GM12878 (cell line): ENCODE measurements at regions not wholly inside any gene's neighbourhood (a gene's known extent, or its start where the extent isn't known, plus 50 kb on each side); places are given as distances from the start of the nearest gene placed in this dataset.

Experiments
- ATAC-seq: fragments of 200-7000 bp; cut with Tn5 transposase; 3 replicates; pipeline ENCODE4 v1.9.1; 2020; ENCODE audit warnings: mild to moderate bottlenecking, moderate library complexity
- BruUV-seq: library from RNA; stranded (reverse); fragments of 400-500 nt; replicated peaks from 2 replicates; lab custom pipeline; 2021; lab: Mats Ljungman, UMichigan
- CTCF ChIA-PET: fragments of 300-600 bp; sonication (Branson Sonifier 250); formaldehyde crosslinking; extraction: SDS; loops from one replicate; lab custom pipeline; 2021; ENCODE audit warnings: inconsistent platforms; lab: Yijun Ruan, JAX
- POLR2A ChIA-PET: fragments of 350-600 bp; formaldehyde crosslinking; extraction: SDS; loops from one replicate; lab custom pipeline; 2021; ENCODE audit warnings: inconsistent platforms; lab: Charles Lee
- RAD21 ChIA-PET: fragments of 300-600 bp; sonication (Branson Sonifier 250); formaldehyde crosslinking; loops from one replicate; lab custom pipeline; 2023; ENCODE audit warnings: antibody characterized with exemption; ENCODE audit not compliant: unreplicated experiment; lab: Charles Lee
- SMC1A ChIA-PET: fragments of 300-600 bp; sonication (Branson Sonifier 250); formaldehyde crosslinking; loops from one replicate; lab custom pipeline; 2023; ENCODE audit not compliant: unreplicated experiment, uncharacterized antibody; lab: Charles Lee
- DNase-seq: peaks from one replicate; pipeline ENCODE4 v3.0.0-alpha.2; 2011; ENCODE audit warnings: low read depth, low spot score
- FAIRE-seq: peaks from 3 replicates; lab custom pipeline; 2011; peaks lifted over from hg19 to GRCh38; lab: Jason Lieb, UNC
- H2AFZ ChIP-seq: 2 replicates; pipeline ENCODE4 v1.6.0; 2011; ENCODE audit warnings: low read depth, low read length, control low read depth; ENCODE audit not compliant: control insufficient read depth
- H3K27ac ChIP-seq: 2 replicates; pipeline ENCODE4 v1.5.1; 2011; ENCODE audit warnings: control low read depth; ENCODE audit not compliant: control insufficient read depth, insufficient read depth
- H3K27me3 ChIP-seq, 2 experiments: replicated peaks in 1 of 2; 2 replicates each; pipeline versions ENCODE4 v1.6.0 to v1.6.1; 2011; ENCODE audit warnings: low read length in 1 of 2; ENCODE audit not compliant: control insufficient read depth in 2 of 2, insufficient read depth in 2 of 2
- H3K36me3 ChIP-seq, 2 experiments: 2 replicates each; pipeline ENCODE4 v1.5.1; 2011; ENCODE audit warnings: low read length in 1 of 2; ENCODE audit not compliant: control insufficient read depth in 2 of 2, insufficient read depth in 2 of 2
- H3K4me1 ChIP-seq: 2 replicates; pipeline ENCODE4 v1.6.1; 2011; ENCODE audit warnings: mild to moderate bottlenecking, low read length, moderate library complexity, mixed read lengths; ENCODE audit not compliant: control insufficient read depth, insufficient read depth
- H3K4me2 ChIP-seq: 2 replicates; pipeline ENCODE4 v1.6.0; 2011; ENCODE audit warnings: control low read depth; ENCODE audit not compliant: control insufficient read depth, insufficient read depth
- H3K4me3 ChIP-seq: fragments of 200-600 bp; sonication (generic); 2 replicates; pipeline ENCODE4 v1.5.1; 2016
- H3K79me2 ChIP-seq: 2 replicates; pipeline ENCODE4 v1.6.0; 2011; ENCODE audit warnings: low read length; ENCODE audit not compliant: control insufficient read depth, insufficient read depth
- H3K9ac ChIP-seq: 2 replicates; pipeline ENCODE4 v1.8.0; 2011; ENCODE audit warnings: low read length, control low read depth, mixed read lengths; ENCODE audit not compliant: control insufficient read depth, insufficient read depth
- H3K9me3 ChIP-seq: replicated peaks from 3 replicates; pipeline ENCODE4 v1.5.1; 2011; ENCODE audit warnings: mild to moderate bottlenecking, low read length; ENCODE audit not compliant: control insufficient read depth, insufficient read depth
- H4K20me1 ChIP-seq: 2 replicates; pipeline ENCODE4 v1.6.0; 2011; ENCODE audit not compliant: control insufficient read depth, insufficient read depth
- BHLHE40 ChIP-seq, 2 experiments: fragments of 450-650 bp in 1 of 2; IDR thresholded peaks; 2 replicates each; pipeline ENCODE4 v1.6.1; 2011 to 2017; ENCODE audit warnings: low read depth in 2 of 2, borderline replicate concordance in 1 of 2, improper control_type of control experiment in 1 of 2, low read length in 1 of 2, mild to moderate bottlenecking in 1 of 2
- BRCA1 ChIP-seq: IDR thresholded peaks from 2 replicates; pipeline ENCODE4 v1.6.1; 2011; ENCODE audit warnings: low read depth, low read length, improper control_type of control experiment
- CBFB ChIP-seq: IDR thresholded peaks from 2 replicates; pipeline ENCODE4 v1.6.1; 2016; ENCODE audit warnings: antibody characterized with exemption, low read depth
- FOS ChIP-seq: IDR thresholded peaks from 3 replicates; pipeline ENCODE4 v1.6.1; 2011; ENCODE audit warnings: borderline replicate concordance; ENCODE audit not compliant: insufficient read length; ENCODE audit errors: extremely low read depth
- GATAD2B ChIP-seq: fragments of 450-650 bp; conservative IDR thresholded peaks from 2 replicates; pipeline ENCODE4 v1.6.1; 2017; ENCODE audit warnings: low read depth, mild to moderate bottlenecking, moderate library complexity
- MEF2B ChIP-seq: fragments of 450-650 bp; IDR thresholded peaks from 2 replicates; pipeline ENCODE4 v1.6.1; 2018; ENCODE audit warnings: mild to moderate bottlenecking, moderate library complexity; ENCODE audit not compliant: partially characterized antibody, poor library complexity, severe bottlenecking
- SMAD5 ChIP-seq: IDR thresholded peaks from 2 replicates; pipeline ENCODE4 v1.6.1; 2016; ENCODE audit warnings: antibody characterized with exemption, low read depth
- SMARCA5 ChIP-seq: fragments of 450-650 bp; IDR thresholded peaks from 2 replicates; pipeline ENCODE4 v1.6.1; 2017; ENCODE audit warnings: mild to moderate bottlenecking
- SP1 ChIP-seq: IDR thresholded peaks from one replicate; pipeline ENCODE4 v1.6.1; 2011; ENCODE audit warnings: low read depth, low read length
- TBL1XR1 ChIP-seq: IDR thresholded peaks from 2 replicates; pipeline ENCODE4 v1.6.1; 2012; ENCODE audit warnings: low read depth, low read length, improper control_type of control experiment
- WGBS: methylation state at CpG from one replicate; pipeline ENCODE4 v1.1.6; 2016; ENCODE audit warnings: low lambda C conversion rate; ENCODE audit not compliant: insufficient replicate concordance, insufficient coverage; ENCODE audit errors: missing lambda C conversion rate; 5-methylcytosine and 5-hydroxymethylcytosine counted together
- in situ Hi-C: fragments of 300-500 bp; cut with MboI; formaldehyde crosslinking; loops from 9 replicates; pipeline ENCODE4 v1.14.3; 2018; ENCODE audit warnings: mixed read lengths
- intact Hi-C: fragments of 100-400 bp; cut with micrococcal nuclease; formaldehyde crosslinking; loops from one replicate; pipeline ENCODE4 v1.14.2; 2022; ENCODE audit not compliant: unreplicated experiment
- TF ChIP-seq, protein P1 (sequence below): fragments of 450-650 bp; formaldehyde crosslinking; IDR thresholded peaks from 2 replicates; pipeline ENCODE4 v1.4.0; 2022; ENCODE audit warnings: mild to moderate bottlenecking, moderate library complexity
- TF ChIP-seq, protein P2 (sequence below): fragments of 450-650 bp; IDR thresholded peaks from 2 replicates; pipeline ENCODE4 v1.6.1; 2016; ENCODE audit warnings: mild to moderate bottlenecking
- TF ChIP-seq, protein P3 (sequence below): fragments of 450-650 bp; conservative IDR thresholded peaks from 2 replicates; pipeline ENCODE4 v1.6.1; 2017; ENCODE audit warnings: mild to moderate bottlenecking, moderate library complexity

DNA sequence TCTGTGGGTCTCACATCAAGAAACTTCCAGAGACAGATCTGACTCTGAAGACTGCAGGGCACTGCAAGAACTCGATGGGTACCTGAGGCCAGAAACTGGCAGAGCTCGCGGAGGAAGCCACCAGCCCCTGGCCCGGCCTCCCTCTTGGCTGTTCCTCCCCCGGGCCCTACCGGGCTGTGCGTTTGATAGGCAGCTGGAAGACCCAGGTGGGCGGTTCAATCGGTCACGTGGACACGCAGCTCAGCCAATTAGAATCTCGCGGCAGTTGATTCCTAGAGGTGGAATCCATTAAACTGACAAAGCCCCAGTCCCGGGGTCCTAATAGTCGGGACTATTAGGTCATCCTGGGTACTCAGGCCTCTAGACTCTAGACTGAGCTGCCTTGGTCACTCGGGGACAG, 139.9 kb downstream of the GPCPD1 start:
- BruUV-seq = no TSS peak
- in situ Hi-C loops = no loop called here

DNA sequence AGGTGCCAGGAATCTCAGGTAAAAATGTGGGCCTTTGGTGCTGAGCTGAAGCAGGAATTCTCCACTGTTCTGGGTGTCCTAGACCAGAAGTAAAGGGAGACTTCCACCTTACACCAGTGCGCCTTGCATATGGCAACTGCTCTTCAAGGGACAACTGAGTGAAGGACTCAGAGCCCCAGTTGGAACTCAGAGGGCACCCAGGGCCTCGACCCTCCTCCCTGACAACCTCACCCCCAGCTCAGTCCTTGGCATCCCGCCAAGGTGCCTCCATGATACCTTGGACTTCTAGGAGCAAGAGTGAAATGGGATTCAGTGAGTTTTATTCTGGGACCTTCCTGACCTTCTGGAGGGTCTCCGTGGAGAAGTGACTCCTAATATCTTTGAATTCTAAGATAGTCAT, 140.3 kb downstream of the GPCPD1 start:
- BruUV-seq = no TSS peak
- Histone ChIP-seq H3K27me3 (no peaks in the 10 kb centered on the region), H3K36me3 (no peaks in the 10 kb centered on the region), H3K79me2 (no peaks in the 10 kb centered on the region), H3K4me3 (no peak overlapping the region), H3K27ac (no peak overlapping the region), H3K4me1 (no peaks in the 10 kb centered on the region), H4K20me1 (no peaks in the 10 kb centered on the region), H2AFZ (no peak overlapping the region), H3K9me3 (no peaks in the 10 kb centered on the region), H3K4me2 (no peak overlapping the region), H3K9ac (no peak overlapping the region)
- in situ Hi-C loops = no loop called here
- intact Hi-C loops = no loop called here
- ChIA-PET SMC1A (no interaction called here), POLR2A (no interaction called here), CTCF (no interaction called here), RAD21 (no interaction called here)
- no peak for ATAC-seq
- DNase-seq = no peak
- no peak for FAIRE-seq
- WGBS = 19% methylated on average over 4 of the region's 4 CpGs
- TF ChIP-seq FOS (no peak), TBL1XR1 (no peak), SP1 (no peak), SMAD5 (no peak), MEF2B (no peak), CBFB (no peak), BRCA1 (no peak)
- TF ChIP-seq, protein P1, sequence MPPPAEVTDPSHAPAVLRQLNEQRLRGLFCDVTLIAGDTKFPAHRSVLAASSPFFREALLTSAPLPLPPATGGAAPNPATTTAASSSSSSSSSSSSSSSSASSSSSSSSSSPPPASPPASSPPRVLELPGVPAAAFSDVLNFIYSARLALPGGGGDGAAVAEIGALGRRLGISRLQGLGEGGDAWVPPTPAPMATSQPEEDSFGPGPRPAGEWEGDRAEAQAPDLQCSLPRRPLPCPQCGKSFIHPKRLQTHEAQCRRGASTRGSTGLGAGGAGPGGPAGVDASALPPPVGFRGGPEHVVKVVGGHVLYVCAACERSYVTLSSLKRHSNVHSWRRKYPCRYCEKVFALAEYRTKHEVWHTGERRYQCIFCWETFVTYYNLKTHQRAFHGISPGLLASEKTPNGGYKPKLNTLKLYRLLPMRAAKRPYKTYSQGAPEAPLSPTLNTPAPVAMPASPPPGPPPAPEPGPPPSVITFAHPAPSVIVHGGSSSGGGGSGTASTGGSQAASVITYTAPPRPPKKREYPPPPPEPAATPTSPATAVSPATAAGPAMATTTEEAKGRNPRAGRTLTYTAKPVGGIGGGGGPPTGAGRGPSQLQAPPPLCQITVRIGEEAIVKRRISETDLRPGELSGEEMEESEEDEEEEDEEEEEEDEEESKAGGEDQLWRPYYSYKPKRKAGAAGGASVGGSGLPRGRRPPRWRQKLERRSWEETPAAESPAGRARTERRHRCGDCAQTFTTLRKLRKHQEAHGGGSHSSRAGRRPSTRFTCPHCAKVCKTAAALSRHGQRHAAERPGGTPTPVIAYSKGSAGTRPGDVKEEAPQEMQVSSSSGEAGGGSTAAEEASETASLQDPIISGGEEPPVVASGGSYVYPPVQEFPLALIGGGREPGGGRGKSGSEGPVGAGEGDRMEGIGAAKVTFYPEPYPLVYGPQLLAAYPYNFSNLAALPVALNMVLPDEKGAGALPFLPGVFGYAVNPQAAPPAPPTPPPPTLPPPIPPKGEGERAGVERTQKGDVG (CRISPR knock-in tag) = no peak
- TF ChIP-seq, protein P2, sequence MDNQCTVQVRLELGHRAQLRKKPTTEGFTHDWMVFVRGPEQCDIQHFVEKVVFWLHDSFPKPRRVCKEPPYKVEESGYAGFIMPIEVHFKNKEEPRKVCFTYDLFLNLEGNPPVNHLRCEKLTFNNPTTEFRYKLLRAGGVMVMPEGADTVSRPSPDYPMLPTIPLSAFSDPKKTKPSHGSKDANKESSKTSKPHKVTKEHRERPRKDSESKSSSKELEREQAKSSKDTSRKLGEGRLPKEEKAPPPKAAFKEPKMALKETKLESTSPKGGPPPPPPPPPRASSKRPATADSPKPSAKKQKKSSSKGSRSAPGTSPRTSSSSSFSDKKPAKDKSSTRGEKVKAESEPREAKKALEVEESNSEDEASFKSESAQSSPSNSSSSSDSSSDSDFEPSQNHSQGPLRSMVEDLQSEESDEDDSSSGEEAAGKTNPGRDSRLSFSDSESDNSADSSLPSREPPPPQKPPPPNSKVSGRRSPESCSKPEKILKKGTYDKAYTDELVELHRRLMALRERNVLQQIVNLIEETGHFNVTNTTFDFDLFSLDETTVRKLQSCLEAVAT = no peak

More for the DNA sequence above, 139.9 kb downstream of the GPCPD1 start:
- Histone ChIP-seq H3K4me1 (no peaks in the 10 kb centered on the region), H2AFZ (no peak overlapping the region), H3K36me3 (no peaks in the 10 kb centered on the region), H3K27me3 (no peaks in the 10 kb centered on the region), H3K4me2 (no peak overlapping the region), H4K20me1 (no peaks in the 10 kb centered on the region), H3K4me3 (no peak overlapping the region), H3K9ac (no peak overlapping the region), H3K79me2 (no peaks in the 10 kb centered on the region), H3K9me3 (no peaks in the 10 kb centered on the region), H3K27ac (no peak overlapping the region)
- DNase-seq = no peak
- ChIA-PET SMC1A (no interaction called here), CTCF (no interaction called here), RAD21 (no interaction called here), POLR2A (no interaction called here)
- no peak for ATAC-seq
- WGBS = 57% methylated on average over 16 of the region's 16 CpGs
- TF ChIP-seq GATAD2B (no peak), SMARCA5 (no peak), BHLHE40 (IDR thresholded peaks at IDR 0.05; ENCODE audit: borderline replicate concordance in 1 of 2, low read depth in 2 of 2, low read length in 1 of 2) (no peak), FOS (no peak)
- TF ChIP-seq, protein P3, sequence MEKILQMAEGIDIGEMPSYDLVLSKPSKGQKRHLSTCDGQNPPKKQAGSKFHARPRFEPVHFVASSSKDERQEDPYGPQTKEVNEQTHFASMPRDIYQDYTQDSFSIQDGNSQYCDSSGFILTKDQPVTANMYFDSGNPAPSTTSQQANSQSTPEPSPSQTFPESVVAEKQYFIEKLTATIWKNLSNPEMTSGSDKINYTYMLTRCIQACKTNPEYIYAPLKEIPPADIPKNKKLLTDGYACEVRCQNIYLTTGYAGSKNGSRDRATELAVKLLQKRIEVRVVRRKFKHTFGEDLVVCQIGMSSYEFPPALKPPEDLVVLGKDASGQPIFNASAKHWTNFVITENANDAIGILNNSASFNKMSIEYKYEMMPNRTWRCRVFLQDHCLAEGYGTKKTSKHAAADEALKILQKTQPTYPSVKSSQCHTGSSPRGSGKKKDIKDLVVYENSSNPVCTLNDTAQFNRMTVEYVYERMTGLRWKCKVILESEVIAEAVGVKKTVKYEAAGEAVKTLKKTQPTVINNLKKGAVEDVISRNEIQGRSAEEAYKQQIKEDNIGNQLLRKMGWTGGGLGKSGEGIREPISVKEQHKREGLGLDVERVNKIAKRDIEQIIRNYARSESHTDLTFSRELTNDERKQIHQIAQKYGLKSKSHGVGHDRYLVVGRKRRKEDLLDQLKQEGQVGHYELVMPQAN = no peak
- intact Hi-C loops = no loop called here
- FAIRE-seq = no peak
